ENCODE measurements at regions not wholly inside any gene's neighbourhood (a gene's known extent, or its start where the extent isn't known, plus 50 kb on each side); places are given as distances from the start of the nearest gene placed in this dataset.
"Not testable (repeated sequence)": the region's sequence is repeated elsewhere in the genome, so short reads cannot be mapped to it uniquely, and the experiment has no call there.

DNA sequence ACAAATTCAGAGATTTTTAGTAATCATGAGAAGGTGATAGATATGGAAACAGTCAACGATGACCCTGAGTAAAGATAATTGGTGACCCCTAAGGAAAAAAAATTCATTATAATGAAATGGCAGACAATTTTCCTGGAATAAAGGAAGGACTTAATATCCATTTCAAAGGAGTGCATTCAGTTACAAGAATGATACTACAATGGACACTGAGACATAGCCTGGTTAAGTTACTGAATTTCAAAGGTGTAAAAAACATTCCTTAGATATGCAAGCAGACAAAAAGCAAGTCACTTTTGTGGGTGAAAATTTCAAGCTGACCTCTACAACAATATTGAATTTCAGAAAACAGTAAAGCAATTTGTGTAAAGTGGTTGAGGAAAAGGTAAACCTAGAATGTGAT lies 1012.5 kb upstream of the SEMA6A start:
- DNase-seq, result no peak

DNA sequence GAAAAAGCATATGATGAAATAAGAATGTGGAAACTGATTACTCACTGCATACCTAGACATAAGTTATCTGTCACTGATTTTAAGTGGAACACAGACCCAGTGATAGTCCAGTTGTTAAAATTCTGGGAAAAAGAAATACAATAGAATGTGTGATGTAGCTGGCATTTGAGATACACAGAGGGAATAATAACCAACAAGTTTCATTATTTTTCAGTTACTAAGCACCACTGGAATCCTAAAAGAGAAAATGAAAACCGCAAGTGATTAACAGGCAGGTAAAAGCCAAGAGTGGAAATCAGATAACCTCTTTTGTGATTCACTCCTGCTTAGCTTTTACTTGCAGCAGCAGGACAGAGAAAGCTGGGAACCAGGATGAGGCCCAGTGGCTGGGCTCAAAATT lies 994.0 kb upstream of the SEMA6A start:
- no peak for DNase-seq

DNA sequence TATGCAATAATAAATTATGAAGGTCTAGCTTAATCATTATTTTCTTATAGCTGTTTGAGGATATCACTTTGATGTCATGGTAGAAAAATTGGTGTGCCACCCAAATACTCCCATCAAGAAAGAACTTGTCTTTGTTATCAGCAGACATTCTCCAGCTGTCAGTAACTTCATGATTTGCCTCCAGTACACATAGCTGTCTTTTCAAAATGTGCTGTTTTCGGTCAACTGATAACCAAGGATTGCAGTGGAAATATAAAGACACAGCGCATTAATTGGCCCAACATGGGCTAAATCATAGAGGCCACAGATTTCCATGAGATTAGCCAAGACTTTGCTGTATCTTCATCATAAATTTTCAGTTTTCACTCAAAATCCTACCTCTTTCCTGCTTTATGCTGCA lies 993.5 kb upstream of the SEMA6A start:
- no peak for DNase-seq

DNA sequence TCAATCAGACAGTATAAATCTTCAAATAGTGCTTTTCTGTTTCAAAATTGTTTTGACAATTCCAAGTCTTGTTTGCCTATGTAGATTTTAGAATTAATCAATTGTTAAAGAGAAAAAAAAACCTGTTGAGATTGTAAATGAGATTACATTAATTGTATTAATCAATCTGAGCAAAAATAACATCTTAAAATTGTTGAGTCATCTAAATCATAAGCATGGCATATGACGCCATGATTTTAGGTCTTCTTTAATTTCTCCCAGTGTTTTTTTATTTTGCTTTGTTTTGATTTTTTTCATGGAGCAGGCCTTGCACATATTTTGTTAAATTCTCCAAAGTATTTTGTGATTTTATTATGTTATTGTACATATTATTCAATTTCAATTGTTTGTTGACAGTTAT lies 988.0 kb upstream of the SEMA6A start:
- no peak for DNase-seq

DNA sequence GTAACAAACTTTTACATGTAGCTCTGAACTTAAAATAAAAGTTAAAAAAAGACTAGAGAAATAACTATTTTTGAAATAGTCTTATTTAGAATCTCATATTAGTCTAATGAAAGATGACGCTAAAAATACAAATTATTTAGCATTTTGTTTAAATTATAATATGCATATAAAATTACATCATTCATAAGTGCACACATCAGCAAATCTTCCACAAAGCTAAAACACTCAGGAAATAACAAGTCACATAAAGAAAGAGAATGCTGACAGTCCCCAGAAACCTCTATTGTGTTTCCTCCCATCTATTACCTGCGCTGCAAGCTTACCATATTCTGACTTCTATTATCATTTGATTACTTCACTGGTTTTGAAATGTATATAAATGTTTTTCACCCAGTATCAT lies 986.9 kb upstream of the SEMA6A start:
- DNase-seq, result no peak

DNA sequence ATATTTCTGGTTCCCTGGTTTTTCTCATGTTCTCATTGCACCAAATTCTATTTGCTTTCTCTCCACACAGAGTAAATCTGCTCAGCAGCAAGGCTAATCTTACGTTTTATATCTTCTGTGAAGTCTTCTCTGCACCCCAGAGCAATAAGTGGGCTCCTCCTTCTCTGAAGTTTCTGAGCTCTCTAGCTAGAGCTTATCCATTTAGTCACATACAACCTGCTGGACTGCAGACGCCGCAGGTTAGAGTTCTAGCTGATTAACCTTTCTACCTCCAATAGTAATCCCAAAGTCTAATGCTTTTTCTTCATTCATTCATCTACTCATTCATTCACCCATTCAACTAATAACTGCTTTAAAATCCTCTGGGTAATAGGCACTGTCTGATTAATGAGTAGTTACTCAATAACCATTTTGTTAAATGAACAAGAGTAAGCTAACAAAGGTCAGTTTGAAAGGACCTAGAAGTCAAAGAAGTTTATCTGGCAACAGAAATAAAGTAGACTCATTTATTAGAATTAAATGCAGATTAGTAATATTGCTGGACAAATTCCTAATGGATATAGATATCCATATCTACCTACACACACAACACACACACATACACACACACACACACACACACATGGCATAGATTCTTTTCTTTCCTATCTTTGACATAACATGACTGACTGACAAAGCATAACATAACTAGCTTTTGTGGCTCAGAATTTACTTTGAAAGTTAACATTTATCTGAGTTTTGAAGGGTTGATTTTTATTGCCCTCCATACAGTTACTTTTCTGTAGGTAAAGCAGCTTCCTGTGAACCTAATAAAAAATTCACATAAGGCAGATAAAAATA lies 984.6 kb upstream of the SEMA6A start:
- DNase-seq, result no peak

DNA sequence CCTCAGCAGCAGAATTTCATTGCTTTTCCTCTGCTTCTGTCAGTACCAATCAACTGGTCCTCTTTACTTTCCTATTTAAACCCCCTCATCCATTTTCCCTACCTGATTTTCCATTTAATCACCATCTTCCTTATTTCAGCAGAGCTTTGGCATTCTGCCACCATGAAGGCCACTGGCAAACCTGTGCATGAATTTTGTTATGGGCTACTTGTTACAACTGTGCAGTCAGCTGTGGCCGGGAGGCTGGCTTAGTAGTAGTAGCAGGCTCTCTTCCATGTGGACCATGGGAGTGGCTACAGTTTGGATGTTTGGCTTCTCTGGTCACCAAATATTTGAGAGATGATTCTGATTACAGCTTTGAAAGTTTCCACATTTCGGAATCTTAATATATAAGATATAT lies 976.6 kb upstream of the SEMA6A start:
- DNase-seq, result no peak

DNA sequence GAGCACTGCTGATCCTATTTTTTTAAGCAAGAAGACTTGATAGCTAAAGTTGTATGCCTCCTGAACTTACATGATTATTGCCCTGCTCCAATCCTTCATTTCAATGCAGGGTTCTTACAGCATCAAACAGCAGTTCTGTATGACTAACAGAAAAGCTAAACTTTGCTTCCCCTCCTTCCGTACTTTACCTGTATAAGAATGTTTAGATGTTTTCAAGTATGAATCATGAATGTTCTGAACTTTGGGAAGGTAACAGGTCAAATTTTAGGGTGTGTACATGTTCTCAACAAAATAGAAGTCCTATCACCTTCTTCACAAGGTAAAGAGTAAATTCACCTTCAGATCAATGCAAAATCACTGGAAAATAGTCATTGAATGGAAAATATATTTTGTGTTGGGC lies 972.6 kb upstream of the SEMA6A start:
- DNase-seq, result no peak

DNA sequence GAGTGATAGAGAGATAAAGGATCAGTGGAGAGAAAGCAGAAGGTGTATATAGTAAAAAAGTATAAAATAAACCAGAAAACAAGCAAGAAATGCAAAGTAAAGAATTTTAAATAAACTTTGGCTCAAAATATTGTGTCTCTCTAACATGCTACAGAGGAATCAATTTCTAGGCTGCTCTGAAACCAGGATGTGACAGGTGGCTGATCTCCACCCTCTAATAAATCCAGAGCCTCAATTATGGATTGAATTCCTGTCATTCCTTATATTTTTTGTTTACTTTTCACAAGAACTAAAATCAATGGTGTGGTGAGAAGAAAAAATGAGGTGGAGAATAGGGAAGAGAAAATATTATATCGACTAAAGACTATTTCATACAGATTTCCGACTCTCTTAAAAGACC lies 965.1 kb upstream of the SEMA6A start:
- no peak for DNase-seq

DNA sequence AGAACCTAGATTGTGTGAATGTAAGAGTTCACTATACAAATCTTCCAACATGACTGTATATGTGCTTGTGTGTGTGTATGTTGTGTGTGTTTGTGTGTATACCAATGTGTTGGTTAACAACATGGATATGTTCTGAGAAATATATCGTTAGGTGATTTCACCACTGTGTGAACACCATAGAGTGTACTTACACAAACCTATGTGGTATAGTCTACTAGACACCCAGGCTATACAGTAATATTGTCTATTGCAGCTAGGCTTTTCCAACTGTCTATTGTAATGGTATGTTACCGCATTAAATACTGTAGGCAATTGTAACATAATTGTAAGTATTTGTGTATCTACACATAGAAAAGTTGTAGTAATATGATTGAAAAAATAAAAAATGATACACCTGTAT lies 959.2 kb upstream of the SEMA6A start:
- DNase-seq, result no peak

DNA sequence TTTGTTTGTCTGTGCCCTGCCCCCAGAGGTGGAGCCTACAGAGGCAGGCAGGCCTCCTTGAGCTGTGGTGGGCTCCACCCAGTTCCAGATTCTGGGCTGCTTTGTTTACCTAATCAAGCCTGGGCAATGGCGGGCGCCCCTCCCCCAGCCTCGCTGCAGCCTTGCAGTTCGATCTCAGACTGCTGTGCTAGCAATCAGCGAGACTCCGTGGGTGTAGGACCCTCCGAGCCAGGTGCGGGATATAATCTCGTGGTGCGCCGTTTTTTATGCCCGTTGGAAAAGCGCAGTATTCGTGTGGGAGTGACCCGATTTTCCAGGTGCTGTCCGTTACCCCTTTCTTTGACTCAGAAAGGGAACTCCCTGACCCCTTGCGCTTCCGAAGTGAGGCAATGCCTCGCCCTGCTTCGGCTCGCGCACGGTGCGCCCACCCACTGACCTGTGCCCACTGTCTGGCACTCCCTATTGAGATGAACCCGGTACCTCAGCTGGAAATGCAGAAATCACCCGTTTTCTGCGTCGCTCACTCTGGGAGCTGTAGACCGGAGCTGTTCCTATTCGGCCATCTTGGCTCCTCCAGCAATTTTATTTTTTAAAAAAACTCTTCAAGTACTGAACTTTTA lies 958.5 kb upstream of the SEMA6A start:
- not testable (repeated sequence) for DNase-seq

DNA sequence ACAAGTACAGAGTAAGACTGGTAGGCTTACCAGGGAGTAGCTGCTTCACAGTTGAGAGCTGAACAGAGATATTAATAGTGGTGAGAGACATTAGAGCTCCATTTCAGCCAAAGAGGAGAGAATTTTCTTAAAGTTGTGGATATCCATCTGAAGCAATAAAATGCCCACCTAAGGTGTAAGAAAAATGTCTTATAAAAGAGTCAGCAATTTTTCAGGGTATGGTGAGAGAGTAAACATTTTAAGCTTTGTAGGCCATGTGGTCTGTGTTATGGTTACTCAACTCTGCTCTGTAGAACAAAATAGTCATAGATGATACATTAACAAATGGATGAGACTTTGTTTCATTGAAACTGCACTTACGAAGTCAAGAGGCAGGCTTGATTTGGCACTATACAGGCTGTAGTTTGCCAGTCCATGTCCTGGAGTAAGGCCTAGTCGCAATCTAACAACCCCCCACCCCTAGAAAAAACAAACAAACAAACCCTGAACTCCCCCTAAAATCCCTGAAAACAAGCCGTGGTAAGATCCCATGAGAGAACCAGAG lies 945.4 kb upstream of the SEMA6A start:
- DNase-seq, result no peak

DNA sequence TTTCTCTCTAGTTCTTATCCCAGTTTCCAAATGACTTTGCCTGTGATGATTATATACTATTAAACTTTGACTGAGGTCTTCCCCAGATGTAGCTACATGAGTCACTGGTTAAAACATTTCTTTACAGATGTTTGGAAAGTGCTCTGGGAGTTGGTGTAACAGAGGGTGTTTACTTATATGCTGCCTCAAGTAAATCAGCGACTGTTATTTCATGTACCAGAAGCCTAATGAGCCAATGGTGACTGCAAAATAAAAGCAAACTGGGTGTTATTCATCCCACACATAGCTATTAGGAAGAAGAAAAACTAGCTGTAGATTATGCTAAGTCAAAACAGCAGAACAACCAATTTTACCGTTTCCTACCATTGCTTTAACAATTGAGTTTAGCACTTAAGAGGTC lies 929.7 kb upstream of the SEMA6A start:
- no peak for DNase-seq

DNA sequence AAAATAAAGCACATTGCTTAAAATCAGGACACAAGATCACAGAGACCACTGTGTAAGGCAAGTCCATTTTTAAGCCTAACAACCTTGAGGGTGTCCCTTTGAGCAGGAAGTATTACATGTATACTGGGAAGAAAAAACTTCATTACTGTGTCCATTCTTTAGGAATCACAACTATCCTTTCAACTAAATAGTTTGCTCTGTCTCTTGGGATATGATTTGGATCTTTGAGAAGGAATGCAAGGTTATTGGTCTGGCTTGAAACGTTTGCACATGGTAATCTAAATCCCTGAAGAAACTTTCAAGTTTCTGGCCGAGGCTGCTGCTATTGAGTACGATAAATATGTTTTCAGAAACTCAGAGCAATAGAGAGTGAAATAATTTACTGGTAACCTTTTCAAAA lies 923.0 kb upstream of the SEMA6A start:
- DNase-seq, result no peak

DNA sequence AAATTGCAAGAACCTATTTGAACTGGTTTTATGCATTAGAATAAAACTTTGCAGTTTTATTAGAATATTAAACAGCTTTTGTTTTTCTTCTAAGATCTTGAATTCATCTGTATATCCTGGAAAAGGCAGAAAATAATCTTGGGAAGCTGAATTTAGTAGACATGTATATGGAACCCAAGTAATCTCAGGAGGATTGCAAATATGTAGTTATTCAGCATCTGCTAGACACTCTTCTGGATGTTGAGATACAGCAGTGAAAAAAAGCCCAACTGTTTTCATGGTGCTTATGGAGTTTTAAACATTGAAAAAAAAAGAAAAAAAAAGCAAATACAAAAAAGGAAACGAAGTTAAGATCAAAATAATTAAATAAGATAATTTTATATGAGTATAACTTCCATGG lies 922.2 kb upstream of the SEMA6A start:
- no peak for DNase-seq

DNA sequence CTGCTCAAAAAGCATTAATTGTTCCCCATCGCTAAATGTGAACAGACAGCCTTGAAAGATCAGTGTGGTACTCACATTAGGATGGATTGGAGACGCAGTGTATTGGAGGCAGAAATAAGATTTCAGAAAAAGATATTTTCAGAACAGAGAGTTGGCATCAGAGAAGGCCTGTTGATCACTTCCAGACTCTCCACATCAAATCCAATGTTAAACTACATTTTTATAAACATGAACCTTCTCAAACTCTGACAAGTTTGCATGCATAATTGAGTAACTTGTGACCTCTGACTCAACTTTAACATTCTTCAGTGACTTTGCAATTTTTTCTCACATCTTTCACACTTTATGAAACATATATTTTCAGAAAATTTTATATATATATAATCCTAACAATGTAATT lies 919.6 kb upstream of the SEMA6A start:
- DNase-seq, result no peak

DNA sequence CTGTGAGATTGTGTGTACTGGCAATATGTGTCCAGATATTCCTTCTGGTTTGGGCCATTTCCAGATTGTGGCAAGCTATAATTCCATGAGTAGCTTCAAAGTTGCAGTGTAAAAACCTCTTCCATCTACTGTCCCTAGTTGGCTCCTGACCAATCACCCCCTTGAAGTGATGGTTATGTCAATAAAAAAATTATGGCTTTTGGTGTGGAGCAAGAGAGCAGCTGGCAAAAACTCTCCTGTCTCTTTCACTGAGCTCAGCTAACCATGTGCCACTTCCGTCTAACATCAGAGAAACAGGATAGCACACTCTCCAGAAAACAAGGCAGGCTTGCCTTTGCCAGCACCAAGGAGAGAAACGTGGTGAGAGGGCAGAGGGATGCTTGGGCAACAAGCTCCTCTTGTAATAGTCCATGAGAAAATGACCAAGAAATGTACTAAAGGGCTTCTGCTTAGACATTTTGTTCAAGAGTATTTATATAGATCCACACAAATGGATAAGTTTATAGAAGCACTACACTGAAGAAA lies 914.4 kb upstream of the SEMA6A start:
- no peak for DNase-seq

DNA sequence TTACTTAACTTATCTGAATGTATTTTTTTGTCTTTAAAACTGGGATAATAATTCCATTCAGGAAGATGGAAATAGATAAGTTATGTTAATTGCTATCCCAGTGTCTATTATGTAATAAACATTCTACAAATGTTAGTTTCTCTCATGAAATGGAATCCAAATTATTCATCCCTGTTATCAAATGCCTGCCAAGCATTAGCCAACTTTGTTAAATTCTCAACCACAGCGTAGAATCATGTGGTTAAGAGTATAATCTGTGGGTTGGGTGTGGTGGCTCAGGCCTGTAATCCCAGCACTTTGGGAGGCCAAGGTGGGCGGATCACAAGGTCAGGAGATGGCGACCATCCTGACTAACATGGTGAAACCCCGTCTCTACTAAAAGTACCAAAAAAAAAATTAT lies 912.9 kb upstream of the SEMA6A start:
- no peak for DNase-seq

DNA sequence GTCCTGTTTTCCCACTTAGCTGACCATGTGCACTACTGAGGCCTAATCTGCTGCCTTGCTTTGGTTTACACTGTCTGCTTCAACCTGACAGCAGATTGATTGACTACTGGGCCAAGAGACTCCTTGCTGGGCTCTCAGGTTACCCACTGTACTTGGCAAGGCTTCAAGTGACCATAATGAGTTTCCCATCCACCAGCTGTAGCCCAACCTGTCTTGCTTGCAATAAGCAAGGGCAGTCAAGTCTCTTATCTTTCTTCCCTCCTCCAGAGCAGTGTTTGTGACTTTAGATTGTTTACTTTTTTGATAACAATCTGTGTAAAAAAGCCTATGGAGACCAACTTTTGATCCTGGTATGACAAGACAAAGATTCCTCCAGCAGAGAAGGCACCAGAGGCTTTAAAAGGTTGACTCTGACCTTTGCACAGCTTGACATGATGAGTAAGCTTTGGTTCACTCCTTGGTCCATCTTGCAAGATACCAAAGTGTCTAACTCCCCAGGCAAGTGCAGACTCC lies 912.3 kb upstream of the SEMA6A start:
- DNase-seq, result no peak

DNA sequence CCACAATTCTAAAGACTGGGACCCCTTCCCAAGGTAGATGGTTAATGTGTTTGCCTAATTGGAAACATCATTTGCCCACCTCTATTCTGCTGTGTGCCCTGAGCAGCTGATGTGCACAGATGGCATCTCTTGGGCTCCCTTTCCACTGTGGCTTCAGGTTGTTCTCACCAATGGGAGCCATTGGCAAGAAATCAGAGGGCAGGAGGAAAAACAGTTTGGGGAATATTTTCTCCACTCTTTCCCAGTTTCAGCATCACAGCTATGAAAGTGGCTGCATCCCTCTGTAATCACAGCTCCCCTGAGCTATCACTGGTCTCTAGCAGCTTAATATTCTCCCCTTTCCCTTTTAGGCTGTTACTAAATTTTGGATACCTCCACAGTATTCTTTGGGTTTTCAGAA lies 911.6 kb upstream of the SEMA6A start:
- no peak for DNase-seq

DNA sequence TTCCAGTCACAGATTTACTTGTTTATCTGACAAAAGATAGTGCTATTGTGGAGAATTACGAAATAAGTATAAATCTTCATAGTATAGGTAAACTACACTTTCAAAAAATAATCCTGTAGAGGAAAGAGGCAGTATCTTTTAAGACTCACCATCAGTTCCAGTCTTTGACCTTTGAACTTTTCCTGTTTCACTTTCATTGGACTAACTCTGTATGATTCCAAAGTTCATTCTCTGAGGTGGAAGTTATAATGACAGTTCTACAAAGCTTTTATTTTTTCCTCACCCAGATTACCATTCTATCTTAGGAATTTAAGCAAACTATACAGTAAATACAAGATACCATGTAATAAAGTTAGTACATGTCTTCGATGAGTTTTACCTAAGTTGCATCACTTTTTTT lies 901.3 kb upstream of the SEMA6A start:
- no peak for DNase-seq

DNA sequence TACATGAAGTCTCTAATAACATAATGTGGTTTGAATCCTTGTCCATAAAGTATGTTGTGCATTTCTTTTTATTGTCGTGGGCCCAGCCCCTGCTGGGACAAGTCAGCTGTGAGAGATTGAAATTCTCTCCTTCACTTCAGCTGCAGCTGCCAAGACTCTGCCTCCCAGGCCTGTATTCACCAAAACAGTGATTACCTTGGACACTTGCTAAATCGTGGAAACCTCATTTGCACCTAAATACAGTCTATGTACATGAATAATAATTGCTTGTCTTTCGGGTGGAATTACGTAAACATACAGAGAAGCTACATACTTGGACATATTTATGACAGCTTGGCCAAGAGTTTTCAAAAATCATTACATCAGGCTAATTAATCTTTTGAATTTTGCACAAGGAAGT lies 898.5 kb upstream of the SEMA6A start:
- no peak for DNase-seq

DNA sequence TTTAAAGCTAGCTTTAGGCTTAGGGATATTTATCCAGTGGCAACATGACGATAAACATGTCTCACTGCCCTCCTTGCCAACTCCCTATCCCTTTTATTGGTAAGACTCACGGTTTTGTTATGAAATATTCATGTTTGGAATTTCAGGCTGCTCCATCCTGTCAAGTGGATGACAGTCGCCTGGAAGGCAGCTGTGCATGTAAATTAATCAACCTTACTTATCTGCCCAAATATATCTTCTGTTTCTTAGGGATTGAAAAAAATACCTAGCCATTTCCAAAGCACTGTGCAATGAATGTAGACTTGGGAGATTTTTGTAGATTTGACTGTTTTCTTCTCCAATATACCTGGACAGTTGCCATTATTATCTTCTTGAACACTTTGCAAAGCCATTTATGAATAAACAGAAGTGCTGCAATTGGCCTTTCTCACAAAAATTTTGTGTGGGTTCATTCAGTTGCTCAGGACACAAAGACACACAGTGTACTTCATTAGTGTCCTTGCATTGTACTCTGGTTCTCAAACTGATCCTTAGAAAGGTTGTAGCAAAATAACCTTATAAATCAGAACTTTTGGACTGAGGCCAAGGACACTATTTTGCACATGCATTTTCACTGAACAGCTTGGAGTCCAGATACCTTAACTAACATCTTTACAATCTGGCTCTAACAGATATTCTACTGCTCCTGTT lies 889.4 kb upstream of the SEMA6A start:
- DNase-seq, result no peak

DNA sequence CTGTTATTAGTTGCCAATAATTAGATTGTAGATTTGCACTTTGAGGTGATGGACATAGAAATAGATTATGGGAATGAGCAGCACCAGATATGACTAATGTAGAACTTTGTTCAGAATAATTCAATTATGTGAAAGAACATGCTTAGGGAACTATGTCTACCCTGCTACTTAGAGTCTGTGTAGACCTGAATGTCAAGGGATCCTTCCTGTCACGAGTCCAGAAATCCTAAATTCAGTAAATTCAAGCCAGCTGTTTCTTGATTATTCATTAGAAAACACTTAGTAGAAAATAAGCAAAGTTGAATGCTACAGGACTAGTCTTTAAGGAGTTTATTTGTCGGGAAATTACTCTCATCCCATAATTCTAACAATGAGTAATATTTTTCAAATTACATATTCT lies 887.3 kb upstream of the SEMA6A start:
- no peak for DNase-seq
